ENCODE measurements at regions not wholly inside any gene's neighbourhood (a gene's known extent, or its start where the extent isn't known, plus 50 kb on each side); places are given as distances from the start of the nearest gene placed in this dataset.

DNA sequence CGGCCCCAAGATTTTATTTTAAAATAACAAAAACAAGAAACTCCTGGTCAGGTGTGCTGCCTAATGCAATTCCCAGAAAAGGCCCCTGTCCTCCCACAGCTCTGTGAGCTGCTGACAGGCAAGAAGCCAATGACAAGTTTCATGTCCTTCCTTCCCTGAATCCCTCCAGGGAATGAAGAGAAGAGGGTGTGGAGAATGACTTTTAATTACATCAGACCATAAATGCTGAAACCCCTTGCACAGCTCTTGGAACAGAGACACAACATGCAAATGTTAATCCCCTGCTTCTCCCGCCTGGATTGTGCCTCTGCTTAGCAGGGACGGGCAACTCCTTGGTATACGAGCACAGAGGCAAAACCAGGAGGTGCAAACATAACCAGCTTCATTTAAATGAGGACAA is 228.1 kb upstream of the CAMK1G start:
- no peak for DNase-seq (ENCODE audit: low spot score in 2 of 2)
- no peaks in the 10 kb centered on the region for H3K9me3 ChIP-seq
- intact Hi-C loops (cut with DNase I) = no loop called here
- H3K27ac ChIP-seq = no peak overlapping the region
- no peaks in the 10 kb centered on the region for H3K27me3 ChIP-seq
- TF ChIP-seq CTCF (IDR thresholded peaks at IDR 0.05) = no peak
- H3K36me3 ChIP-seq = no peaks in the 10 kb centered on the region
- no peaks in the 10 kb centered on the region for H3K4me1 ChIP-seq
- H3K4me3 ChIP-seq = no peak overlapping the region

GRCh38 chr1:209356976-209357377 is 226.5 kb upstream of the CAMK1G start:
- H3K36me3 ChIP-seq = no peaks in the 10 kb centered on the region
- H3K4me1 ChIP-seq = no peaks in the 10 kb centered on the region
- no peaks in the 10 kb centered on the region for H3K9me3 ChIP-seq
- no peak for DNase-seq (ENCODE audit: low spot score in 2 of 2)
- TF ChIP-seq CTCF (IDR thresholded peaks at IDR 0.05) = no peak
- no peak overlapping the region for H3K27ac ChIP-seq
- intact Hi-C loops (cut with DNase I) = no loop called here
- no peak overlapping the region for H3K4me3 ChIP-seq
- H3K27me3 ChIP-seq = no peaks in the 10 kb centered on the region

GRCh38 chr1:209363112-209363511 is 220.4 kb upstream of the CAMK1G start:
- no peak for DNase-seq (ENCODE audit: low spot score in 2 of 2)
- no peak overlapping the region for H3K27ac ChIP-seq
- H3K4me1 ChIP-seq = no peaks in the 10 kb centered on the region
- no peaks in the 10 kb centered on the region for H3K36me3 ChIP-seq
- intact Hi-C loops (cut with DNase I) = no loop called here
- H3K9me3 ChIP-seq = no peaks in the 10 kb centered on the region
- no peak for TF ChIP-seq CTCF (IDR thresholded peaks at IDR 0.05)
- no peak overlapping the region for H3K4me3 ChIP-seq
- no peaks in the 10 kb centered on the region for H3K27me3 ChIP-seq

GRCh38 chr1:209364716-209365115 is 218.8 kb upstream of the CAMK1G start:
- Histone ChIP-seq H3K36me3 (no peaks in the 10 kb centered on the region), H3K27ac (no peak overlapping the region), H3K4me3 (no peak overlapping the region), H3K4me1 (no peaks in the 10 kb centered on the region), H3K27me3 (no peaks in the 10 kb centered on the region), H3K9me3 (no peaks in the 10 kb centered on the region)
- no peak for DNase-seq (ENCODE audit: low spot score in 2 of 2)
- intact Hi-C loops (cut with DNase I) = no loop called here
- no peak for TF ChIP-seq CTCF (IDR thresholded peaks at IDR 0.05)

DNA sequence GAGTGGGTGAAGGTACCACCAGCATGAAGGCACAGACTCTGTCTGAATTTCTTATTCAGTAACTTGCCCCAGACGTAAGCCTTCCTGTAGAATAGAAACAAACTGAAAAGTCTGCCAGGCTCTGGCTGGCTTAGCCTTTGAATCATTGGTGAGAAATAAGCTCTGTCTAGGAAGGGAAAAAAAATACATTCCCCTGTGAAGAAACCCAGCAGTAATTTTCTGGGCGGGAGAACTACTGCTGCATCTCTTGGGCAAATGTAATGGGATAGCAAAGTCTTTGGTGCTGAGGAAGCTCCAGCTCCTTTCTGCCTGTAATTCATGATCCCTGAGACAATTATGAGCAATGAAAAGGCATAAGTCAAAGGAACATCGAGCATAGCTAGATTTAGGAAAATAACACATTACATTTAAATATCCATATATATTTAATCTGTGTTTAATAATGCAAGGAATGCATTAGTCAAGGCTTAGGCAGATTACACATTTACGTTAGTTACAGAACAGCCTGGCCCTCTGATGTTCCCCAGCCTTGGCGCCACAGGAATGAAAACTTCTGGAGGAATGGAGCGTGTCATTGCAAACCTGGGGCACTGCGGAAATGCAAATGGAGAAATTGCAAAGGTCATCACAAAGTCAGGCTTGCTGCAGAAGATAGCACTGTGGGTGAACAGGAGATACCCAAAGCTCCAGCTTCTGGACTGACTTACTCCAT is 216.3 kb upstream of the CAMK1G start:
- intact Hi-C loops (cut with DNase I) = no loop called here
- TF ChIP-seq CTCF (IDR thresholded peaks at IDR 0.05) = no peak
- no peak for DNase-seq (ENCODE audit: low spot score in 2 of 2)
- H3K36me3 ChIP-seq = no peaks in the 10 kb centered on the region
- no peaks in the 10 kb centered on the region for H3K27me3 ChIP-seq
- no peaks in the 10 kb centered on the region for H3K9me3 ChIP-seq
- no peaks in the 10 kb centered on the region for H3K4me1 ChIP-seq
- no peak overlapping the region for H3K27ac ChIP-seq
- H3K4me3 ChIP-seq = no peak overlapping the region

Data from ascending aorta (tissue), 2 donors.